GM12878 (cell line): ENCODE measurements at regions not wholly inside any gene's neighbourhood (a gene's known extent, or its start where the extent isn't known, plus 50 kb on each side); places are given as distances from the start of the nearest gene placed in this dataset.

Experiments
- MXI1 ChIP-seq: fragments of 150-350 bp; IDR thresholded peaks from 2 replicates; pipeline ENCODE4 v1.6.1; 2011; ENCODE audit warnings: low read depth, mild to moderate bottlenecking, inconsistent platforms, low read length, improper control_type of control experiment
- POLR2AphosphoS5 ChIP-seq: IDR thresholded peaks from 2 replicates; pipeline ENCODE4 v1.6.1; 2011; ENCODE audit warnings: mild to moderate bottlenecking, low read length, inconsistent platforms
- RAD21 ChIP-seq: IDR thresholded peaks from 2 replicates; pipeline ENCODE4 v1.6.1; 2011; ENCODE audit warnings: mild to moderate bottlenecking, low read depth, low read length, moderate library complexity; ENCODE audit not compliant: insufficient read depth
- RFX5 ChIP-seq: IDR thresholded peaks from 2 replicates; pipeline ENCODE4 v1.6.1; 2011; ENCODE audit warnings: low read depth, low read length, improper control_type of control experiment
- SREBF2 ChIP-seq: IDR thresholded peaks from 2 replicates; pipeline ENCODE4 v1.6.1; 2012; ENCODE audit warnings: mild to moderate bottlenecking, low read length
- ZNF24 ChIP-seq: fragments of 450-650 bp; IDR thresholded peaks from 2 replicates; pipeline ENCODE4 v1.6.1; 2017; ENCODE audit warnings: antibody characterized with exemption, mild to moderate bottlenecking
- TF ChIP-seq, protein P1 (sequence below): IDR thresholded peaks from 2 replicates; pipeline ENCODE4 v1.6.1; 2011; ENCODE audit warnings: low read depth, low read length, improper control_type of control experiment, borderline replicate concordance
- TF ChIP-seq, protein P2 (sequence below), 3 experiments: IDR thresholded peaks in 2 of 3; conservative IDR thresholded peaks in 1 of 3; 2 replicates each; pipeline ENCODE4 v1.5.1; 2011; ENCODE audit warnings: low read depth in 3 of 3, low read length in 3 of 3, mild to moderate bottlenecking in 3 of 3, control low read depth in 2 of 3, moderate library complexity in 2 of 3, inconsistent platforms in 1 of 3, mixed read lengths in 1 of 3; ENCODE audit not compliant: control insufficient read depth in 2 of 3, insufficient read depth in 1 of 3; ENCODE audit errors: extremely low read depth in 1 of 3
- TF ChIP-seq, protein P3 (sequence below): IDR thresholded peaks from 2 replicates; pipeline ENCODE4 v1.6.1; 2012; ENCODE audit warnings: low read length, inconsistent platforms
- TF ChIP-seq, protein P4 (sequence below): IDR thresholded peaks from 2 replicates; pipeline ENCODE4 v1.6.1; 2012; ENCODE audit warnings: improper control_type of control experiment, low read depth, low read length; ENCODE audit not compliant: insufficient replicate concordance
- TF ChIP-seq, protein P5 (sequence below): fragments of 450-650 bp; IDR thresholded peaks from 2 replicates; pipeline ENCODE4 v1.6.1; 2017; ENCODE audit warnings: mild to moderate bottlenecking, moderate library complexity
- TF ChIP-seq, protein P6 (sequence below): IDR thresholded peaks from 2 replicates; pipeline ENCODE4 v1.6.1; 2012; ENCODE audit warnings: mild to moderate bottlenecking, low read depth, low read length

DNA sequence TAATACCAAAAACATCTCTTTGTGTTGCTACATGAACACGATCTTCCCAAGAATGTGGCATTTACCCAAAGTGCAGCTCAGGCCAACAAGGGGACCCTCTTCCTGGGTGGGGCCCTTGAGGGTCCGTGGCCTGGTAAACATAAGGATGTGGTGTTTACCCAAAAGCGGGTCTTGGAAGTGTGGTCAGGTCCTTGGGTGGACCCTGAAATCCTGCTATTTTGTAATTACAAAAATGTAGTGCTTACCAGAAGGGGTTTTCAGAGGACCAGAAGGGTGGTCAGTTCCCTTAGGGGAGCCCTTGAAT, 87.8 kb upstream of the PRDM11 start:
- TF ChIP-seq POLR2AphosphoS5 (no peak), SREBF2 (no peak), RFX5 (no peak), RAD21 (no peak), MXI1 (no peak), ZNF24 (no peak)
- TF ChIP-seq, protein P1, sequence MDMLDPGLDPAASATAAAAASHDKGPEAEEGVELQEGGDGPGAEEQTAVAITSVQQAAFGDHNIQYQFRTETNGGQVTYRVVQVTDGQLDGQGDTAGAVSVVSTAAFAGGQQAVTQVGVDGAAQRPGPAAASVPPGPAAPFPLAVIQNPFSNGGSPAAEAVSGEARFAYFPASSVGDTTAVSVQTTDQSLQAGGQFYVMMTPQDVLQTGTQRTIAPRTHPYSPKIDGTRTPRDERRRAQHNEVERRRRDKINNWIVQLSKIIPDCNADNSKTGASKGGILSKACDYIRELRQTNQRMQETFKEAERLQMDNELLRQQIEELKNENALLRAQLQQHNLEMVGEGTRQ: no peak
- TF ChIP-seq, protein P2, sequence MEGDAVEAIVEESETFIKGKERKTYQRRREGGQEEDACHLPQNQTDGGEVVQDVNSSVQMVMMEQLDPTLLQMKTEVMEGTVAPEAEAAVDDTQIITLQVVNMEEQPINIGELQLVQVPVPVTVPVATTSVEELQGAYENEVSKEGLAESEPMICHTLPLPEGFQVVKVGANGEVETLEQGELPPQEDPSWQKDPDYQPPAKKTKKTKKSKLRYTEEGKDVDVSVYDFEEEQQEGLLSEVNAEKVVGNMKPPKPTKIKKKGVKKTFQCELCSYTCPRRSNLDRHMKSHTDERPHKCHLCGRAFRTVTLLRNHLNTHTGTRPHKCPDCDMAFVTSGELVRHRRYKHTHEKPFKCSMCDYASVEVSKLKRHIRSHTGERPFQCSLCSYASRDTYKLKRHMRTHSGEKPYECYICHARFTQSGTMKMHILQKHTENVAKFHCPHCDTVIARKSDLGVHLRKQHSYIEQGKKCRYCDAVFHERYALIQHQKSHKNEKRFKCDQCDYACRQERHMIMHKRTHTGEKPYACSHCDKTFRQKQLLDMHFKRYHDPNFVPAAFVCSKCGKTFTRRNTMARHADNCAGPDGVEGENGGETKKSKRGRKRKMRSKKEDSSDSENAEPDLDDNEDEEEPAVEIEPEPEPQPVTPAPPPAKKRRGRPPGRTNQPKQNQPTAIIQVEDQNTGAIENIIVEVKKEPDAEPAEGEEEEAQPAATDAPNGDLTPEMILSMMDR (IDR thresholded peaks at IDR 0.05 in 2 of 3, conservative IDR thresholded peaks at IDR 0.05 in 1 of 3; ENCODE audit: control insufficient read depth in 2 of 3, extremely low read depth in 1 of 3, insufficient read depth in 1 of 3, low read depth in 3 of 3, low read length in 3 of 3): no peak
- TF ChIP-seq, protein P3, sequence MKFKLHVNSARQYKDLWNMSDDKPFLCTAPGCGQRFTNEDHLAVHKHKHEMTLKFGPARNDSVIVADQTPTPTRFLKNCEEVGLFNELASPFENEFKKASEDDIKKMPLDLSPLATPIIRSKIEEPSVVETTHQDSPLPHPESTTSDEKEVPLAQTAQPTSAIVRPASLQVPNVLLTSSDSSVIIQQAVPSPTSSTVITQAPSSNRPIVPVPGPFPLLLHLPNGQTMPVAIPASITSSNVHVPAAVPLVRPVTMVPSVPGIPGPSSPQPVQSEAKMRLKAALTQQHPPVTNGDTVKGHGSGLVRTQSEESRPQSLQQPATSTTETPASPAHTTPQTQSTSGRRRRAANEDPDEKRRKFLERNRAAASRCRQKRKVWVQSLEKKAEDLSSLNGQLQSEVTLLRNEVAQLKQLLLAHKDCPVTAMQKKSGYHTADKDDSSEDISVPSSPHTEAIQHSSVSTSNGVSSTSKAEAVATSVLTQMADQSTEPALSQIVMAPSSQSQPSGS: no peak
- TF ChIP-seq, protein P4, sequence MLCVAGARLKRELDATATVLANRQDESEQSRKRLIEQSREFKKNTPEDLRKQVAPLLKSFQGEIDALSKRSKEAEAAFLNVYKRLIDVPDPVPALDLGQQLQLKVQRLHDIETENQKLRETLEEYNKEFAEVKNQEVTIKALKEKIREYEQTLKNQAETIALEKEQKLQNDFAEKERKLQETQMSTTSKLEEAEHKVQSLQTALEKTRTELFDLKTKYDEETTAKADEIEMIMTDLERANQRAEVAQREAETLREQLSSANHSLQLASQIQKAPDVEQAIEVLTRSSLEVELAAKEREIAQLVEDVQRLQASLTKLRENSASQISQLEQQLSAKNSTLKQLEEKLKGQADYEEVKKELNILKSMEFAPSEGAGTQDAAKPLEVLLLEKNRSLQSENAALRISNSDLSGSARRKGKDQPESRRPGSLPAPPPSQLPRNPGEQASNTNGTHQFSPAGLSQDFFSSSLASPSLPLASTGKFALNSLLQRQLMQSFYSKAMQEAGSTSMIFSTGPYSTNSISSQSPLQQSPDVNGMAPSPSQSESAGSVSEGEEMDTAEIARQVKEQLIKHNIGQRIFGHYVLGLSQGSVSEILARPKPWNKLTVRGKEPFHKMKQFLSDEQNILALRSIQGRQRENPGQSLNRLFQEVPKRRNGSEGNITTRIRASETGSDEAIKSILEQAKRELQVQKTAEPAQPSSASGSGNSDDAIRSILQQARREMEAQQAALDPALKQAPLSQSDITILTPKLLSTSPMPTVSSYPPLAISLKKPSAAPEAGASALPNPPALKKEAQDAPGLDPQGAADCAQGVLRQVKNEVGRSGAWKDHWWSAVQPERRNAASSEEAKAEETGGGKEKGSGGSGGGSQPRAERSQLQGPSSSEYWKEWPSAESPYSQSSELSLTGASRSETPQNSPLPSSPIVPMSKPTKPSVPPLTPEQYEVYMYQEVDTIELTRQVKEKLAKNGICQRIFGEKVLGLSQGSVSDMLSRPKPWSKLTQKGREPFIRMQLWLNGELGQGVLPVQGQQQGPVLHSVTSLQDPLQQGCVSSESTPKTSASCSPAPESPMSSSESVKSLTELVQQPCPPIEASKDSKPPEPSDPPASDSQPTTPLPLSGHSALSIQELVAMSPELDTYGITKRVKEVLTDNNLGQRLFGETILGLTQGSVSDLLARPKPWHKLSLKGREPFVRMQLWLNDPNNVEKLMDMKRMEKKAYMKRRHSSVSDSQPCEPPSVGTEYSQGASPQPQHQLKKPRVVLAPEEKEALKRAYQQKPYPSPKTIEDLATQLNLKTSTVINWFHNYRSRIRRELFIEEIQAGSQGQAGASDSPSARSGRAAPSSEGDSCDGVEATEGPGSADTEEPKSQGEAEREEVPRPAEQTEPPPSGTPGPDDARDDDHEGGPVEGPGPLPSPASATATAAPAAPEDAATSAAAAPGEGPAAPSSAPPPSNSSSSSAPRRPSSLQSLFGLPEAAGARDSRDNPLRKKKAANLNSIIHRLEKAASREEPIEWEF: no peak
- TF ChIP-seq, protein P5, sequence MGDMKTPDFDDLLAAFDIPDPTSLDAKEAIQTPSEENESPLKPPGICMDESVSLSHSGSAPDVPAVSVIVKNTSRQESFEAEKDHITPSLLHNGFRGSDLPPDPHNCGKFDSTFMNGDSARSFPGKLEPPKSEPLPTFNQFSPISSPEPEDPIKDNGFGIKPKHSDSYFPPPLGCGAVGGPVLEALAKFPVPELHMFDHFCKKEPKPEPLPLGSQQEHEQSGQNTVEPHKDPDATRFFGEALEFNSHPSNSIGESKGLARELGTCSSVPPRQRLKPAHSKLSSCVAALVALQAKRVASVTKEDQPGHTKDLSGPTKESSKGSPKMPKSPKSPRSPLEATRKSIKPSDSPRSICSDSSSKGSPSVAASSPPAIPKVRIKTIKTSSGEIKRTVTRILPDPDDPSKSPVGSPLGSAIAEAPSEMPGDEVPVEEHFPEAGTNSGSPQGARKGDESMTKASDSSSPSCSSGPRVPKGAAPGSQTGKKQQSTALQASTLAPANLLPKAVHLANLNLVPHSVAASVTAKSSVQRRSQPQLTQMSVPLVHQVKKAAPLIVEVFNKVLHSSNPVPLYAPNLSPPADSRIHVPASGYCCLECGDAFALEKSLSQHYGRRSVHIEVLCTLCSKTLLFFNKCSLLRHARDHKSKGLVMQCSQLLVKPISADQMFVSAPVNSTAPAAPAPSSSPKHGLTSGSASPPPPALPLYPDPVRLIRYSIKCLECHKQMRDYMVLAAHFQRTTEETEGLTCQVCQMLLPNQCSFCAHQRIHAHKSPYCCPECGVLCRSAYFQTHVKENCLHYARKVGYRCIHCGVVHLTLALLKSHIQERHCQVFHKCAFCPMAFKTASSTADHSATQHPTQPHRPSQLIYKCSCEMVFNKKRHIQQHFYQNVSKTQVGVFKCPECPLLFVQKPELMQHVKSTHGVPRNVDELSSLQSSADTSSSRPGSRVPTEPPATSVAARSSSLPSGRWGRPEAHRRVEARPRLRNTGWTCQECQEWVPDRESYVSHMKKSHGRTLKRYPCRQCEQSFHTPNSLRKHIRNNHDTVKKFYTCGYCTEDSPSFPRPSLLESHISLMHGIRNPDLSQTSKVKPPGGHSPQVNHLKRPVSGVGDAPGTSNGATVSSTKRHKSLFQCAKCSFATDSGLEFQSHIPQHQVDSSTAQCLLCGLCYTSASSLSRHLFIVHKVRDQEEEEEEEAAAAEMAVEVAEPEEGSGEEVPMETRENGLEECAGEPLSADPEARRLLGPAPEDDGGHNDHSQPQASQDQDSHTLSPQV: no peak
- TF ChIP-seq, protein P6, sequence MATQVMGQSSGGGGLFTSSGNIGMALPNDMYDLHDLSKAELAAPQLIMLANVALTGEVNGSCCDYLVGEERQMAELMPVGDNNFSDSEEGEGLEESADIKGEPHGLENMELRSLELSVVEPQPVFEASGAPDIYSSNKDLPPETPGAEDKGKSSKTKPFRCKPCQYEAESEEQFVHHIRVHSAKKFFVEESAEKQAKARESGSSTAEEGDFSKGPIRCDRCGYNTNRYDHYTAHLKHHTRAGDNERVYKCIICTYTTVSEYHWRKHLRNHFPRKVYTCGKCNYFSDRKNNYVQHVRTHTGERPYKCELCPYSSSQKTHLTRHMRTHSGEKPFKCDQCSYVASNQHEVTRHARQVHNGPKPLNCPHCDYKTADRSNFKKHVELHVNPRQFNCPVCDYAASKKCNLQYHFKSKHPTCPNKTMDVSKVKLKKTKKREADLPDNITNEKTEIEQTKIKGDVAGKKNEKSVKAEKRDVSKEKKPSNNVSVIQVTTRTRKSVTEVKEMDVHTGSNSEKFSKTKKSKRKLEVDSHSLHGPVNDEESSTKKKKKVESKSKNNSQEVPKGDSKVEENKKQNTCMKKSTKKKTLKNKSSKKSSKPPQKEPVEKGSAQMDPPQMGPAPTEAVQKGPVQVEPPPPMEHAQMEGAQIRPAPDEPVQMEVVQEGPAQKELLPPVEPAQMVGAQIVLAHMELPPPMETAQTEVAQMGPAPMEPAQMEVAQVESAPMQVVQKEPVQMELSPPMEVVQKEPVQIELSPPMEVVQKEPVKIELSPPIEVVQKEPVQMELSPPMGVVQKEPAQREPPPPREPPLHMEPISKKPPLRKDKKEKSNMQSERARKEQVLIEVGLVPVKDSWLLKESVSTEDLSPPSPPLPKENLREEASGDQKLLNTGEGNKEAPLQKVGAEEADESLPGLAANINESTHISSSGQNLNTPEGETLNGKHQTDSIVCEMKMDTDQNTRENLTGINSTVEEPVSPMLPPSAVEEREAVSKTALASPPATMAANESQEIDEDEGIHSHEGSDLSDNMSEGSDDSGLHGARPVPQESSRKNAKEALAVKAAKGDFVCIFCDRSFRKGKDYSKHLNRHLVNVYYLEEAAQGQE: no peak
